Esophagus muscularis mucosa (tissue), 4 donors: ENCODE measurements at regions not wholly inside any gene's neighbourhood (a gene's known extent, or its start where the extent isn't known, plus 50 kb on each side); places are given as distances from the start of the nearest gene placed in this dataset.
A peak's percentile ranks its signal among the peaks of the same experiment; 100 is the strongest.

Experiments used
- DNase-seq: peaks from one replicate; pipeline ENCODE4 v3.0.0-alpha.2; 2017; ENCODE audit errors: extremely low spot score
- H3K27ac ChIP-seq, 4 donors: fragments of 200-600 bp; sonication (generic); replicated peaks in 1 of 4; 1 replicate in 3 of 4; 2 replicates in 1 of 4; pipeline ENCODE4 v1.5.1; 2016 to 2019; ENCODE audit warnings: mild to moderate bottlenecking in 1 of 4
- H3K27me3 ChIP-seq, 4 donors: fragments of 200-600 bp; sonication (generic); one replicate each; pipeline versions ENCODE4 v1.5.1 to v1.6.0; 2016 to 2019
- H3K36me3 ChIP-seq, 4 donors: fragments of 200-600 bp; sonication (generic); one replicate each; pipeline ENCODE4 v1.5.1; 2016 to 2019
- H3K4me1 ChIP-seq, 4 donors: fragments of 200-600 bp; sonication (generic); one replicate each; pipeline ENCODE4 v1.5.1; 2016 to 2019
- H3K4me3 ChIP-seq, 4 donors: fragments of 200-600 bp; sonication (generic); 1 replicate in 2 of 4; 2 replicates in 2 of 4; pipeline ENCODE4 v1.5.1; 2016 to 2019; ENCODE audit warnings: mild to moderate bottlenecking in 4 of 4, moderate library complexity in 1 of 4
- H3K9me3 ChIP-seq, 4 donors: fragments of 200-600 bp; sonication (generic); 1 replicate in 3 of 4; 2 replicates in 1 of 4; pipeline ENCODE4 v1.5.1; 2016 to 2019
- CTCF ChIP-seq, 3 experiments: fragments of 200-600 bp in 2 of 3; fragments of 450-650 bp in 1 of 3; sonication (generic) in 2 of 3; IDR thresholded peaks; one replicate each; pipeline ENCODE4 v1.5.1; 2017 to 2019; ENCODE audit warnings: antibody characterized with exemption in 3 of 3, mild to moderate bottlenecking in 2 of 3, moderate library complexity in 1 of 3
- EP300 ChIP-seq: sonication (generic); formaldehyde crosslinking; IDR thresholded peaks from one replicate; pipeline ENCODE4 v1.6.1; 2017; ENCODE audit warnings: antibody characterized with exemption
- POLR2A ChIP-seq: fragments of 450-650 bp; IDR thresholded peaks from one replicate; pipeline ENCODE4 v1.6.1; 2017; ENCODE audit warnings: antibody characterized with exemption, moderate library complexity, mild to moderate bottlenecking, low read depth
- POLR2AphosphoS5 ChIP-seq, 2 donors: sonication (generic); formaldehyde crosslinking; IDR thresholded peaks; one replicate each; pipeline ENCODE4 v1.6.1; 2017; ENCODE audit warnings: antibody characterized with exemption in 2 of 2
- WGBS: methylation state at CpG from one replicate; pipeline ENCODE4 v1.1.5; 2018; 5-methylcytosine and 5-hydroxymethylcytosine counted together
- intact Hi-C: fragments of 100-400 bp; cut with DNase I; formaldehyde crosslinking; loops from one replicate; pipeline ENCODE4 v1.15.1; 2023

- Histone ChIP-seq H3K36me3 (no peaks in the 10 kb centered on the region), H3K4me1 (peaks cover 43 to 75% (median 55%) of the 10 kb centered on the region in 4 donors), H3K27ac (peak overlapping the region; percentile 57 to 76 (median 70)), H3K4me3 (peak overlapping the region in 2 of 4 donors; percentile 12), H3K27me3 (no peaks in the 10 kb centered on the region), H3K9me3 (no peaks in the 10 kb centered on the region)
- intact Hi-C loops = no loop called here
- TF ChIP-seq POLR2A (no peak), POLR2AphosphoS5 (IDR thresholded peaks at IDR 0.05) (peak in 1 of 2 donors; percentile 33)
- DNase-seq = no peak
- WGBS = 74% methylated on average over 23 of the region's 23 CpGs
Measured at GRCh38 chr17:83199500-83200201, 120.2 kb downstream of the METRNL start.

- no peak for TF ChIP-seq EP300
- peak; percentile 4 to 28 for TF ChIP-seq POLR2AphosphoS5 (IDR thresholded peaks at IDR 0.05)
- peak overlapping the region; percentile 57 to 76 (median 64) for H3K27ac ChIP-seq
Measured at GRCh38 chr17:83200231-83200699, 120.9 kb downstream of the METRNL start.

GRCh38 chr17:83200751-83201150 is 121.3 kb downstream of the METRNL start:
- no peaks in the 10 kb centered on the region for H3K36me3 ChIP-seq
- DNase-seq = no peak
- TF ChIP-seq EP300 (no peak), POLR2AphosphoS5 (IDR thresholded peaks at IDR 0.05) (no peak), CTCF (IDR thresholded peaks at IDR 0.05) (no peak), POLR2A (no peak)
- H3K9me3 ChIP-seq = no peaks in the 10 kb centered on the region
- no peaks in the 10 kb centered on the region for H3K27me3 ChIP-seq
- intact Hi-C loops = no loop called here
- H3K4me1 ChIP-seq = peaks cover 32 to 64% (median 46%) of the 10 kb centered on the region in 4 donors
- H3K4me3 ChIP-seq = no peak overlapping the region
- peak overlapping the region; percentile 57 to 76 (median 64) for H3K27ac ChIP-seq
- WGBS = 25% methylated on average over 2 of the region's 3 CpGs

More at GRCh38 chr17:83200231-83200699, 120.9 kb downstream of the METRNL start:
- no peak for DNase-seq
- intact Hi-C loops = no loop called here
- H3K4me1 ChIP-seq = peaks cover 37 to 69% (median 51%) of the 10 kb centered on the region in 4 donors
- no peaks in the 10 kb centered on the region for H3K36me3 ChIP-seq
- WGBS = 62% methylated on average over 19 of the region's 21 CpGs
- H3K4me3 ChIP-seq = no peak overlapping the region
- no peaks in the 10 kb centered on the region for H3K27me3 ChIP-seq
- H3K9me3 ChIP-seq = no peaks in the 10 kb centered on the region

GRCh38 chr17:83201206-83202001 is 122.0 kb downstream of the METRNL start:
- WGBS = 89% methylated on average over 7 of the region's 9 CpGs
- H3K27ac ChIP-seq = peak overlapping the region; percentile 57 to 78 (median 66)
- no peak overlapping the region for H3K4me3 ChIP-seq
- intact Hi-C loops = no loop called here
- no peaks in the 10 kb centered on the region for H3K27me3 ChIP-seq
- DNase-seq = no peak
- no peaks in the 10 kb centered on the region for H3K36me3 ChIP-seq
- H3K9me3 ChIP-seq = no peaks in the 10 kb centered on the region
- H3K4me1 ChIP-seq = peaks cover 26 to 58% (median 39%) of the 10 kb centered on the region in 4 donors
- TF ChIP-seq CTCF (IDR thresholded peaks at IDR 0.05) (no peak), POLR2AphosphoS5 (IDR thresholded peaks at IDR 0.05) (no peak), POLR2A (no peak), EP300 (no peak)

- no peaks in the 10 kb centered on the region for H3K36me3 ChIP-seq
- whole genome bisulfite sequencing = 100% methylated on average over 1 of the region's 13 CpGs
- peak overlapping the region; percentile 55 to 78 (median 69) for H3K27ac ChIP-seq
- DNase-seq = no peak
- no peaks in the 10 kb centered on the region for H3K9me3 ChIP-seq
- no peak overlapping the region for H3K4me3 ChIP-seq
- TF ChIP-seq POLR2A (no peak), CTCF (IDR thresholded peaks at IDR 0.05) (no peak), POLR2AphosphoS5 (IDR thresholded peaks at IDR 0.05) (no peak), EP300 (no peak)
- H3K4me1 ChIP-seq = peaks cover 26 to 50% (median 33%) of the 10 kb centered on the region in 4 donors
- intact Hi-C loops = no loop called here
- H3K27me3 ChIP-seq = no peaks in the 10 kb centered on the region
Measured at GRCh38 chr17:83202002-83203000, 122.9 kb downstream of the METRNL start.
